ENCODE measurements at regions not wholly inside any gene's neighbourhood (a gene's known extent, or its start where the extent isn't known, plus 50 kb on each side); places are given as distances from the start of the nearest gene placed in this dataset.

DNA sequence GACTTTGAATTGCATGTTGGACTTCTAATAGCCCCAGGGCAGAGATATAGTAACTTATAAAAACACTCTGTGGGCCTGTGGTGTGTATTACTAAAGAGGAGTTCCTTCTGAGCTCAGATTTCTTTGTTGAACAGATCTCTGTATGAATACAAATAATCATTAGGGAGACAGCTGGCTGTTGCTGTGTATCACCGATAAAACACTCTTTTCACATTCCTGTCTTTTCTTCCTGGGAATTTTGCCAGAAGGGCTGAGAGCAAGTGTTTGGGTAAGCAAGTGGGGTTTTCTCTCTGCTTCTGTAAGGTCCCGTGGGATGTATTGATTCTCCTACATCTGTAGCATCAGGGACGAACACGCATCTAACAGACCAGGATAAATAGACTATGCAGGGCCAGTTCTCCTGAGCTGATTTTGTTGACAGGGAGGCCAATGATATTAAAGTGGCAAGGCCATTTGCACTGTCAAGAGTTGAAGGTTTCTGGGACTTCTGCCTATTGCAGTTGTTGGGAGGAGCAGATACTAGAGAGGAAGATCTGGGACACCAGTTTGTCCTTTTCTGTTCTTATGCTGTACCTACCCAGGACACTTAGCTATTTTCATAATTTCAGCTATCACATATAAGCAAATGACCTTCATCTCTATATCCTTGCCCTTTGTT, 225.9 kb upstream of the CD96 start:
- TF ChIP-seq, protein P1, sequence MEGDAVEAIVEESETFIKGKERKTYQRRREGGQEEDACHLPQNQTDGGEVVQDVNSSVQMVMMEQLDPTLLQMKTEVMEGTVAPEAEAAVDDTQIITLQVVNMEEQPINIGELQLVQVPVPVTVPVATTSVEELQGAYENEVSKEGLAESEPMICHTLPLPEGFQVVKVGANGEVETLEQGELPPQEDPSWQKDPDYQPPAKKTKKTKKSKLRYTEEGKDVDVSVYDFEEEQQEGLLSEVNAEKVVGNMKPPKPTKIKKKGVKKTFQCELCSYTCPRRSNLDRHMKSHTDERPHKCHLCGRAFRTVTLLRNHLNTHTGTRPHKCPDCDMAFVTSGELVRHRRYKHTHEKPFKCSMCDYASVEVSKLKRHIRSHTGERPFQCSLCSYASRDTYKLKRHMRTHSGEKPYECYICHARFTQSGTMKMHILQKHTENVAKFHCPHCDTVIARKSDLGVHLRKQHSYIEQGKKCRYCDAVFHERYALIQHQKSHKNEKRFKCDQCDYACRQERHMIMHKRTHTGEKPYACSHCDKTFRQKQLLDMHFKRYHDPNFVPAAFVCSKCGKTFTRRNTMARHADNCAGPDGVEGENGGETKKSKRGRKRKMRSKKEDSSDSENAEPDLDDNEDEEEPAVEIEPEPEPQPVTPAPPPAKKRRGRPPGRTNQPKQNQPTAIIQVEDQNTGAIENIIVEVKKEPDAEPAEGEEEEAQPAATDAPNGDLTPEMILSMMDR (IDR thresholded peaks at IDR 0.05; ENCODE audit: low read depth, low read length, missing input control), result no peak
- TF ChIP-seq, protein P2, sequence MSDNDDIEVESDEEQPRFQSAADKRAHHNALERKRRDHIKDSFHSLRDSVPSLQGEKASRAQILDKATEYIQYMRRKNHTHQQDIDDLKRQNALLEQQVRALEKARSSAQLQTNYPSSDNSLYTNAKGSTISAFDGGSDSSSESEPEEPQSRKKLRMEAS (IDR thresholded peaks at IDR 0.05), result no peak
- no peak for TF ChIP-seq FOXA2 (IDR thresholded peaks at IDR 0.05)
- no peak for TF ChIP-seq RAD21 (IDR thresholded peaks at IDR 0.05)
- TF ChIP-seq EGR1 (IDR thresholded peaks at IDR 0.05; ENCODE audit: low read depth in 2 of 2), result no peak
- no peak for TF ChIP-seq FOXA1 (IDR thresholded peaks at IDR 0.05)
- TF ChIP-seq, protein P3, sequence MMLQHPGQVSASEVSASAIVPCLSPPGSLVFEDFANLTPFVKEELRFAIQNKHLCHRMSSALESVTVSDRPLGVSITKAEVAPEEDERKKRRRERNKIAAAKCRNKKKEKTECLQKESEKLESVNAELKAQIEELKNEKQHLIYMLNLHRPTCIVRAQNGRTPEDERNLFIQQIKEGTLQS (IDR thresholded peaks at IDR 0.05), result no peak
- TF ChIP-seq JUND (IDR thresholded peaks at IDR 0.05), result no peak
- TF ChIP-seq NR2F2 (IDR thresholded peaks at IDR 0.05), result no peak
- no peak for TF ChIP-seq TAF1 (conservative IDR thresholded peaks at IDR 0.05)
- TF ChIP-seq HNF4G (IDR thresholded peaks at IDR 0.05), result no peak
- TF ChIP-seq RXRA (IDR thresholded peaks at IDR 0.05), result no peak
- TF ChIP-seq, protein P4, sequence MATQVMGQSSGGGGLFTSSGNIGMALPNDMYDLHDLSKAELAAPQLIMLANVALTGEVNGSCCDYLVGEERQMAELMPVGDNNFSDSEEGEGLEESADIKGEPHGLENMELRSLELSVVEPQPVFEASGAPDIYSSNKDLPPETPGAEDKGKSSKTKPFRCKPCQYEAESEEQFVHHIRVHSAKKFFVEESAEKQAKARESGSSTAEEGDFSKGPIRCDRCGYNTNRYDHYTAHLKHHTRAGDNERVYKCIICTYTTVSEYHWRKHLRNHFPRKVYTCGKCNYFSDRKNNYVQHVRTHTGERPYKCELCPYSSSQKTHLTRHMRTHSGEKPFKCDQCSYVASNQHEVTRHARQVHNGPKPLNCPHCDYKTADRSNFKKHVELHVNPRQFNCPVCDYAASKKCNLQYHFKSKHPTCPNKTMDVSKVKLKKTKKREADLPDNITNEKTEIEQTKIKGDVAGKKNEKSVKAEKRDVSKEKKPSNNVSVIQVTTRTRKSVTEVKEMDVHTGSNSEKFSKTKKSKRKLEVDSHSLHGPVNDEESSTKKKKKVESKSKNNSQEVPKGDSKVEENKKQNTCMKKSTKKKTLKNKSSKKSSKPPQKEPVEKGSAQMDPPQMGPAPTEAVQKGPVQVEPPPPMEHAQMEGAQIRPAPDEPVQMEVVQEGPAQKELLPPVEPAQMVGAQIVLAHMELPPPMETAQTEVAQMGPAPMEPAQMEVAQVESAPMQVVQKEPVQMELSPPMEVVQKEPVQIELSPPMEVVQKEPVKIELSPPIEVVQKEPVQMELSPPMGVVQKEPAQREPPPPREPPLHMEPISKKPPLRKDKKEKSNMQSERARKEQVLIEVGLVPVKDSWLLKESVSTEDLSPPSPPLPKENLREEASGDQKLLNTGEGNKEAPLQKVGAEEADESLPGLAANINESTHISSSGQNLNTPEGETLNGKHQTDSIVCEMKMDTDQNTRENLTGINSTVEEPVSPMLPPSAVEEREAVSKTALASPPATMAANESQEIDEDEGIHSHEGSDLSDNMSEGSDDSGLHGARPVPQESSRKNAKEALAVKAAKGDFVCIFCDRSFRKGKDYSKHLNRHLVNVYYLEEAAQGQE (IDR thresholded peaks at IDR 0.05), result no peak
- no peak for TF ChIP-seq YY1 (IDR thresholded peaks at IDR 0.05)
- no peaks in the 10 kb centered on the region for H3K9me3 ChIP-seq (ENCODE audit: control insufficient read depth in 4 of 4, low read length in 3 of 4)
- no peak overlapping the region for H3K4me3 ChIP-seq (ENCODE audit: low read depth in 1 of 3, low read length in 3 of 3)
- H3K4me1 ChIP-seq (ENCODE audit: control insufficient read depth in 4 of 4, insufficient read depth in 4 of 4, low read length in 3 of 4), result peaks cover 0 to 5% (median under 1%) of the 10 kb centered on the region in 4 donors
- DNase-seq (ENCODE audit: low spot score), result no peak
- no peaks in the 10 kb centered on the region for H3K36me3 ChIP-seq (ENCODE audit: control insufficient read depth in 4 of 4, insufficient read depth in 3 of 4, low read depth in 1 of 4, low read length in 3 of 4)
- no peaks in the 10 kb centered on the region for H3K27me3 ChIP-seq (ENCODE audit: control insufficient read depth in 4 of 4, insufficient read depth in 4 of 4, low read length in 3 of 4)
- no peak overlapping the region for H3K9ac ChIP-seq (ENCODE audit: low read depth in 1 of 2, low read length in 2 of 2)
- WGBS, result 79% methylated on average over 4 of the region's 4 CpGs
- H3K27ac ChIP-seq (ENCODE audit: low read depth in 1 of 2, low read length in 2 of 2), result no peak overlapping the region

DNA sequence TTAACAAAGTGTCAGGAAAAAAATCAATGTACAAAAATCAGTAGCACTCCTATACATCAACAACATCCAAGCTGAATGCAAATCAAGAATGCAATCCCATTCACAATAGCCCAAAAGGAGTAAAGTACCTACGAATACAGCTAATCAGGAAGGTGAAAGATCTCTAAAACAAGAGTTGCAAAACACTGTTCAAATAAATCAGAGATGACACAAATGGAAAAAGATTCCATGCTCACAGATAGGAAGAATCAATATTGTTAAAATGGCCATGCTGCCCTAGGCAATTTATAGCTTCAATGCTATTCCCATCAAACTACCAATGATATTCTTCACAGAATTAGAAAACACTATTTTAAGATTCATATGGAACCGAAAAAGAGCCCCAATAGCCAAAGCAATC, 223.7 kb upstream of the CD96 start:
- 49% methylated on average over 2 of the region's 2 CpGs for WGBS
- Histone ChIP-seq H3K36me3 (ENCODE audit: control insufficient read depth in 4 of 4, insufficient read depth in 3 of 4, low read depth in 1 of 4, low read length in 3 of 4) (no peaks in the 10 kb centered on the region), H3K9me3 (ENCODE audit: control insufficient read depth in 4 of 4, low read length in 3 of 4) (no peaks in the 10 kb centered on the region), H3K27me3 (ENCODE audit: control insufficient read depth in 4 of 4, insufficient read depth in 4 of 4, low read length in 3 of 4) (no peaks in the 10 kb centered on the region), H3K4me1 (ENCODE audit: control insufficient read depth in 4 of 4, insufficient read depth in 4 of 4, low read length in 3 of 4) (peaks cover 0 to 12% (median 5%) of the 10 kb centered on the region in 4 donors), H3K27ac (ENCODE audit: low read depth in 1 of 2, low read length in 2 of 2) (no peak overlapping the region), H3K4me3 (ENCODE audit: low read depth in 1 of 3, low read length in 3 of 3) (no peak overlapping the region), H3K9ac (ENCODE audit: low read depth in 1 of 2, low read length in 2 of 2) (no peak overlapping the region)
- no peak for DNase-seq (ENCODE audit: low spot score)
- TF ChIP-seq, protein P1 (IDR thresholded peaks at IDR 0.05; ENCODE audit: low read depth, low read length, missing input control), result no peak
- TF ChIP-seq, protein P4 (IDR thresholded peaks at IDR 0.05), result no peak
- peak; percentile 53 for TF ChIP-seq SP1 (IDR thresholded peaks at IDR 0.05)
- peak; percentile 47 to 73 for TF ChIP-seq HNF4A (conservative IDR thresholded peaks at IDR 0.05)
- no peak for TF ChIP-seq GABPA (IDR thresholded peaks at IDR 0.05 in 1 of 2, conservative IDR thresholded peaks at IDR 0.05 in 1 of 2)
- TF ChIP-seq, protein P3 (IDR thresholded peaks at IDR 0.05), result no peak
- TF ChIP-seq JUND (IDR thresholded peaks at IDR 0.05), result peak in 1 of 2 donors; percentile 20
- peak; percentile 64 for TF ChIP-seq FOXA2 (IDR thresholded peaks at IDR 0.05)
- TF ChIP-seq HNF4G (IDR thresholded peaks at IDR 0.05), result no peak
- TF ChIP-seq RAD21 (IDR thresholded peaks at IDR 0.05), result peak in 1 of 2 donors; percentile 27
- TF ChIP-seq EGR1 (IDR thresholded peaks at IDR 0.05; ENCODE audit: low read depth in 2 of 2), result peak in 1 of 2 donors; percentile 76
- no peak for TF ChIP-seq TAF1 (conservative IDR thresholded peaks at IDR 0.05)
- peak; percentile 95 for TF ChIP-seq YY1 (IDR thresholded peaks at IDR 0.05)
- peak; percentile 34 to 70 for TF ChIP-seq RXRA (IDR thresholded peaks at IDR 0.05)
